ENCODE measurements at regions not wholly inside any gene's neighbourhood (a gene's known extent, or its start where the extent isn't known, plus 50 kb on each side); places are given as distances from the start of the nearest gene placed in this dataset.

DNA sequence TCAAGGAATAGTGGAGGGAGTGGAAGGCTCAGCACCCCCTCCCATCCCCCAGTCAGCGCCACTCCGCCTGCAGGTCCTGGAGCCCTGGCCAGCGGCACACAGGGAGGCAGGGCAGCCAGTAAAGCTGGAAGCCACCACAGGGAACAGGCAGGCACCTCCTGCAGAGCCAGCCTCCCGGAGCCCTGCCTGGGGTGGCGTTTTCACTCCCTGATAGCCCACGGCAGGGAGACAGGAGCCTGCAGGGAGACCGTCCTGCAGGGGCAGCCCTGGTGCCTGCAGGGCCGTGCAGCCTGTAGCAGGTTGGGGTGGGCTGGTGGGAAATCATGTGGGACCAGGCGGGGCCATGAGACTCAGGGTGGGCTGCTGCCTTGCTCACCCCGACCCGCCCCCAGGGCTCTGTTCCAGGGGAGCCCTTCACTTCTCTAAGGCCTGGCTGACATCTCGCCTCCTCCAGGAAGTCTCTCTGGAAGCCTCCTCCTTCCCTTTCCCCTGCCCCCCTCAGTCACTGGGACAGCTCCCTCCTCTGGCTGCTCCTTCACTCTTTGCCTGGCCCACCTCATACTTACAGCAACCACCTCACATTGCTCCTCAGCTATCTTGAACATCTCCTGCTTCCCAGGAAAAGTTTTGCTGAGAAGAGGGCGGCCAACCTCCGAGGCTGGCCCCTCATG, 221.0 kb downstream of the GLI2 start:
- no peak for DNase-seq

DNA sequence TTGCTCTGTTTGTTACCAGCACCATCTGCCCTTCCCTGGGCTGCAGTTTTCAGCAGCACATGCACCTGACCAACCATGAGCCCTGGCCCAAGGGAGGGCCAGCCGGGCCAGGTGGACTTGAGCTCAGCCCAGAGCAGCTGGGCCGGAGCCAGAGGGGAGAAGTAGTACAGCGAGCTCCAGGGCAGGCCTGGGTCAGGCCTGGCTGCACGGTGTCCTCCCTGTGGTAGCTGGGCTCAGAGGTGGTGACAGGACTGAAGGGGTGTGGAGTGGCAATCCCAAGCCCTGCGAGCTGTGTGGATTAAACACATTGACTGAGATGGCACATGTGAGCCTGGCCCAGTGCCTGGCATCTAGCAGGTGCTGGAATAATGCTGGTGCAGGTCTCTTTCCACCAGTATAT, 222.2 kb downstream of the GLI2 start:
- no peak for DNase-seq

DNA sequence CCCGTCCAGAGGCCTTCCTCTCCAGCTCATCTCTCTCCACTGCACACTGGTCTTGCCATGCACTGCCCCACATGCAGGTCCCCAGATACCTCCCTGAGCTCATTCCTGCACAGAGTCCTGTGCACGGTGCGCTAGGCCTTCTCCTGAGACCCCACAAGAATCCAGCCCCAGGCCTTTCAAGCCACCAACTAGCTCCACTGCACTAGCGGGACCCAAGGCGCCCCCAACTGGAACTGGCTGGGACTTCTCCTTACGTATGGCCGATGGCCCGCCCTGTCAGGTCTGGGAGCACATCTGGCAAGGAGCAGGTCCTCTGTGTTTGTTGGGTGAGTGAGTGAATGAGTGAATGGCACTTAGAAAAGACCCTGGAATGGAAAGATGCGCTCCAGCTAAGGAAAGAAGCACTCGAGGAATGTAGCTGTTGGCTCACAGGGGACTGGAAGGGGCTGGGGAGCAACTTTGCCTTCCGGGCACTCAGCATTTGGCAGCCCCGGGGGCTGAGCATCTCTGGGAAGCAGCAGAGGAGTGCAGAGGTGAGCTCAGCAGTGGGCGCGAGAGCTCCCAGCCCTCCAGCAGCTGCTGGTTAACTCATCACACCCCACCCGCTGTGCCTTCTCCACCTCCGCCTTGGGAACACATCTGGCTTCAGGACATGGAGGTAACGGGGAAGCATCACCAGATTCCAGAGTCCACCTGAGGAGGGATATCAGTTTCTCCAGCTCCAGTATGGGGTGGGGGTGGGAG, 223.1 kb downstream of the GLI2 start:
- peak in 1 of 2 experiments; percentile 16 for DNase-seq

DNA sequence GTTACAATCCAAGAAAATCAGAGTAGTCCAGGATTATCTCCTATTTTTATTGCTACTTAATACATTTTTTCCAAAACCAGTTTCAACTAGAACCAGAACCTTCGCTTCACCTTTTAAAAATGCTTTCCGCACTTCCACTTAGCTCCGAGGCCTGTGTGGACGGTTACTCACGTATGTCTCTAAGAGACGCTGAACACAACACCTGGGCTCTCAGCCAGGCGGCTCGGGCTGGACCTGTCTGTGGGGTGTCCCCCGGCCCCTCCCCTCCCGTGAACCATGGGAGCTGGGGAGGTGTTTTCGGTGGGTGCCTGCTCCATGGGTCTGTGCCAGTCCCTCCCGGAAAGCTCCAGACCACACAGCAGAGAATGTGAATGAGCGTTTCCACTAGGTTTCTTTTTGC, 223.8 kb downstream of the GLI2 start:
- no peak for DNase-seq

DNA sequence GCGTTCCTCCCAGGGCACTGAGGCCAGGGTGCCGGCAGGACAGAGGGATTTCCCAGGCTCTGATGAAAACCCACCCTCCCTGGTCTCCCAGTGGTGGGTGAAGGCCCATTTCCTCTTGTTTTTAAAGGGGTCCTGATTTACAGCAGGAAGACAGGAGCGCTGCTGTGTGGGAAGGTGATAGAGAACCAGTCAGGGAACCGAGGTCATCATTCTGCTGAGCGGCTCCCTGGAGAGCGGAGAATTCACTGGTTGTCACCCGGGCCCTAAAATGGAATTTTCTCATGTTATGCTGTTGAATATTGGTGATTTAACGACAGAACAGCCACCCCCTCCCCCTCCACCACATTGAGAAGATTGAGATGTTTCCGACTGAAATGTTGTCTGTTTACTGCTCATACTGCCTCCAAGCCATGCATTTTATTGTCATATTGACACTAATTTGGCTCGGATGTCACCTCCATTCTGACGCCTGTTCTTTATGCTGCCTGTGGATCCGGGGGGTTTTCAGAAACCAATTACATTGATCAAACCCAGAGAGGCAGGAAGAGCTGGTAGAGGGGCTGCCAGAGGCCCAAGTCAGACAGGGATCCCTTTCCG, 225.2 kb downstream of the GLI2 start:
- DNase-seq = no peak

DNA sequence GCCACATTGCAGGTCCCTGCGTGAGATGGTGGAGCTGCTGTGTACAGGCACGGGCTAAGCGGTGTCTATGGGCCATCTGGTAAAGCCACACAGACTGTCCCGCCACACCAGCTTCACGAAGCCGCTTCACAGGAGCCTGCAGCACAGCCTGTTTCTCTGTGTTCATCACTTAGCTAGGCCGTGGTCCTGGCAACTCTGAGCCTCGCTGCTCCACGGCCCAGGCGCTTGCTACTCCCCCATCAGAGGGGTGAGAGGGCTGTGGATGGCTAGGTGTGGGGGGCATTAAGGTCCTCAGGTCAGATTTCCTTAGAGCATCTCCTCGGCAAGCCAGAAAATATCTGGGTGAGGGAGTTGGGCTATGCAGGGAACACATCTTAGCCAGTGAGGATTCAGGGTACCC, 225.7 kb downstream of the GLI2 start:
- no peak for DNase-seq

DNA sequence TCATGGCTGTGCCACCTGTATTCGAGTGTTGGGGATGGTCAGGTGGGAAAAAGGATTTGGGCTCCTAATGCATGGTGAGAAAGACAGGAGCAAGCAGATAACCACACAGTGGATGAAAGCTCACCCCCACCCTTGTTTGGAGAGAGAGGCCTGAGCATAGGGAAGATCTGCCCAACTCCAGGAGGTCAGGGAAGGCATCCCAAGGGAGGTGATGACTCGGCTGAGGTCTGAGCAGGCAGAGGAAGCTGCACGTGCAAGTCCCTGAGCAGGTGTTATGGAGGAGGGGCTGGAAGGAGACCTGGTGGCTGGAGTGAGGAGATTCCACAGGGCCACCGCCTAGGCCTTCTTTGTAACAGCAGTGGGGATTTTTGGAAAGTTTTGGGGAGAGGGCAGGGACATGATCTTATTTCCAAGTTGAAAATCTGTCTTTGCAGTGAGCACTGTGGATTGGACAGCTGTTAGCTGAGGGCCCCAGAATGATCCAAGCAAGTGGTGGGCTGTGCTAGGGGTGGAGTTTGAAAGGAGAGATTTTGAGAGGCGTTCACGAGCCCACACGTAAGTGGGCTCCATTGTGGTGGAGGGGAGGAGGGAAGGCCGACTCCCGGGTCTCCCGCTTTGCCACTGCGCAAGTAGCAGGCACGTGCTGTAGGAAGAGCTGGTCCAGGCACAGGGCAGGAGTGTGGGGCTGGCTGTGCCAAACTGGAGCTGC, 228.5 kb downstream of the GLI2 start:
- peak in 1 of 2 experiments; percentile 13 for DNase-seq

DNA sequence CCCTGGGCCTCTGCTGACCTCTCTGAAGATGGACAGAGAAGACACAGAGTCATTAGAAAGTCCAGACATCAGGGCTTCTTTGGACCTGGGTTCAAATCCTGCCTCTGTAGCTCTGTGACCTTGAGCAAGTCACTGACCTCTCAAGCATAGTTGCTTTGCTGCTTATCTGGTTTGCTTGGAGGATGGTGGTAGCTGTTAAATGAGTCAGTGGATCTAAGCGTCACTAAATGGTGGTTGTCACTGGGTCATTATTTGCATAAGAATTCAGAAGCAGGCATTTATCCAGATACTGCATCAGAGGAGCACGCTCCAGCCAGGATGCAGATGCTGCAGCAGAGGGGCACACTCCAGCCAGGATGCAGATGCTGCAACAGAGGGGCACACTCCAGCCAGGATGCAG, 229.2 kb downstream of the GLI2 start:
- DNase-seq = no peak

DNA sequence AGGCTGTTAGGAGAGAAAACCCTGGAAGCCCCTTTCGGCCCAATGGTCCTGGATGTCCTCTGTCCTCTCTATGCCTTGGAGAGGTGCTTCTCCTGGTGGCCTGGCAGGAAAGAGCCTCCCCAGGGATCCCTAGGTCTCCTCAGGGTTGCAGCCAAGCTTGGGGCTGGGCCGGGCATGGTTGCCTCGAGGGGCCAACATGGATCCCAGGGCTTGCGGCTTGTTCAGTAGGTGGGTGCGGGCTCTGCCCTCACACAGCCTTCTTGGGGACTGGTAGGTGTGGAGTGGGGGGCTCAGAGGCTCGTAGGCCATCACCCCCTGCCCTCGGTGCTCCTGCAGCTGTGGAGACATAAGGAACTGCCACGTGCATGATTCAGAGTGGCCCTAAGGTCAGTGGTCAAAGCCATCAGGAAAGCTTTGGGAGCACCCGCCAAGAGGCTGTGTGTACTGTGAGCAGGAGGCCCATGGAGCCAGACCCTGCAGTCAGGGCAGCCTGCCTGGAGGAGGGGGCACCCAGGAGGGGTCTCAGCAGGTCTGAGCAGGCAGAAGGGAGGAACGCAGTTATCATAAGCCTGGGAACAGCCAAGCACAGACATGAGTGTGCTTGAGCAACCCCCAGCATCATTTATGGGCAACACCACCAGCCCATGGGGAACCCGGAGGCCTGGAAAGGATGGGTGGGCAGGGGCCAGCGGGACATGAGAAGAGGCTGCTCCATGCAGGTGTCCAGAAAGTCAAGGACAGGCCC, 231.0 kb downstream of the GLI2 start:
- DNase-seq = no peak

DNA sequence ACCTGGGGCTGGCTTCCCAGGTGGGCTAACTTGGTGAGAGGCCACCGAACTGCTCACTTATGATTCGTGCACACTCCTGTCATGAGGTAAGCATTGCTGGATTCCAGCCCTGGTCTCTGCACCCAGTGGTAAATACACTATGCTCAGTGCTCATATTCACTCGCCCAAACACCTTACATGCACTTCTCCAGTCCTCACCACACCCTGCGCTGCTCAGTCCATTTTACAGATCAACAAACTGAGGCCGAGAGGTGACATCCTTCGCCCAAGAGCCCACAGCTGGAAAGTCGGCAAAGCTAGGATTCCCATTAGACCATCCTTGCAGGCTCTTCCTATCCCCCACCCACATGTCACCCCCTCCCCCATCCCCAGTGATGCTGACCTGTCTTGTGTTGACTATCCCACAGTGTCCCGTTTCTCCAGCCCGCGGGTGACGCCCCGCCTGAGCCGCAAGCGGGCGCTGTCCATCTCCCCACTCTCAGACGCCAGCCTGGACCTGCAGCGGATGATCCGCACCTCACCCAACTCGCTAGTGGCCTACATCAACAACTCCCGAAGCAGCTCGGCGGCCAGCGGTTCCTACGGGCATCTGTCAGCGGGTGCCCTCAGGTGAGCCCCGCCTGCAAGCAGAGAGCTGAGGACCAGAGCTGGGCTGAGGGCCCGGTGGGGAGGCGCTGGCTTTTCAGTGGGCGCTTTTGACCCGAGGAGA, 232.8 kb downstream of the GLI2 start:
- DNase-seq = no peak

DNA sequence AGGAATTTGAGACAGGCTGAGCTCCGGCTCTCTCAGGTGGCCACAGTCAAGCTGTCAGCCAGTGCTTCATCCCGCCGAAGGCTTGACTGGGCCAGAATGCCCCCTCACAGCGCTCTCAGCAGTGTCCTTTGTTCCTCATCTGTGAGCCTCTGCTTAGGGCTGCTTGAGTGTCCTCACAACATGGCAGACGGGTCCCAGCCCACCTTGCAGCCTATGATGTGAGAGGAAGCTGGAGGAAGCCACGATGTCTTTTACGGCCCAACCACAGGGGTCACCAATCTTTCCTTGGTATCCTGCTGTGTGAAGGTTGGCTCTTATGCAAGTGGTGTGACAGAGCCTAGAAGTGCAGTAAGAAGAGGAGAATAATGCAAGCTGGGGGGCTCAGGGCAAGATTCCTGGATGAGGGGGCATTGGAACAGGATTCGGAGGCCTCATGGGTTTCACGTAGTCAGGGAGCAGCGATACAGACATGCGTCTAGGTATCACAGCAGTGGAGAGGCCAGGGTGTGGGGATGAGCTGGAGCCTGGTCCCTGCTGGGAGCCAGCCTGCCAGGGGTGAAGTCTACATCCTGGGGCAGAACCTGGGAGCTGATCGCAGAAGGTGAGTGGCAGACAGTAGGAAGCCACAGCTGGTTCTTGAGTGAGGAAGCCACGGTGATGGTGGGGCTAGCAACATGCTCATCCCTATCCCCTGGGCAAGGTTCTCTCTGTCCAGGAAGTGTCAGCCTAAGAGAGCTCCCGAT, 234.1 kb downstream of the GLI2 start:
- DNase-seq = no peak

DNA sequence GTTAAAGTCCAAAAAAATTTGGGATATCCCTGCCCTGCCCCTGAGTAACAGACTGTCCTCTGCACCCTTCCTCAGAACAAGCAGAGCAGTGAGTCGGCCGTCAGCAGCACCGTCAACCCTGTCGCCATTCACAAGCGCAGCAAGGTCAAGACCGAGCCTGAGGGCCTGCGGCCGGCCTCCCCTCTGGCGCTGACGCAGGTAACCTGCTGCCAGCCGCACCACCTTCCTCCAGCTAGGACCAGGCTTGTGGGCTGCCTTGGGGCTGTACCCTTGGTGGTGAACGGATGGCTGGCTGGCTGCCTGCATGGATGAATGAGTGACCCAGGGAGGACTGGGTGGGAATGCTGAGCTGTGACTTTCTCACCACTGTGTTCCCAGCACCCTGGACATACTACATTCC, 236.2 kb downstream of the GLI2 start:
- DNase-seq = no peak

DNA sequence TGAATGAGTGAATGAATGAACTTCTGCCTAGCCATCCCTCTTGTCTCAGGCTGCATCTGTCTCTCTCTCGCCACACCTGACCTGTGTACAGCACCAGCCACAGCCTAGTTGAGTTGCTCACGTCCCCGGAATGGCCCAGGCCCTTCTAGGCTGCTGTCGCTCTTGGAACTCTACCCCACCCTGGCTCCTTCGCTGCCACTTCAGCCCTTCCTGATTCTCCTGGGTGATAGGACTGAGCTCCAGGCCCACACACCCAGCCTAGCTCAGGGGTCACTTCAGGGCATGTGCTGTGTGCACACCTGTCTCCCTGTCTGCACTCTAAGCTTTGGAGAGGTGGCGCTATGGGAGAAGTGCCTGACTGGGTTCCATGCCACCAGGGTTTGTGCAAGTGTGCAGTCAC, 236.6 kb downstream of the GLI2 start:
- DNase-seq = no peak

DNA sequence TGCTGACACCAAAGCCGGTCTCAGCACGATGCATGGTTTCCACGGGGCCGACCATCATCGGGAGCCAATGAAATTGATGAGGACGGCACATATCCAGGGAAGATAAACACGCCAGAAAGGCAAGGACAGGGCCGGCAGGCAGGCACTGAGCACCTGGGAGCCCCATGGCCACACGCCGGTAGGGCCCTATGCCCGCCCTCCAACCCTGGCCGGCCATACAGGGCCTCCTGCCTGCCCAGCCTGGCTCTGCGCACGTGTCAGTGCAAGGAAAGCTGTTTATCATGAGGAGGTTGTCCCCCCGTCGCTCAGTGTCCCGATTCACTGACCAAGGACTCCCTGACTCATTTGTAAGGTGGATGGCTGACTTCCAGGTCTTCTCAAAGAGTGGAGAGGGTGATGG, 237.5 kb downstream of the GLI2 start:
- DNase-seq = no peak

DNA sequence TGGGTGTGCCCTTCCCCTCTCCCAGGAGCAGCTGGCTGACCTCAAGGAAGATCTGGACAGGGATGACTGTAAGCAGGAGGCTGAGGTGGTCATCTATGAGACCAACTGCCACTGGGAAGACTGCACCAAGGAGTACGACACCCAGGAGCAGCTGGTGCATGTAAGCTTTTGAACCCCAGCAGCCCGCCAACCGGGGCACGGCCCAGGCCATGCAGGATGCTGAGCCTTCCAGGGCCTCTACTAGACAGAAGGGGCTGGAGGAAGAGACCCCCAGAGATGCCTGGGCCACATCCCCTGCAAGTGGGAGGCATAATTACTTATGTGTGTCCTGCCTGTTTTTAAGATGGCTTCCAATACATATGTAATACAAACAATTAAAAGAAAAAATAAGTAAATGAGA, 239.3 kb downstream of the GLI2 start:
- DNase-seq = no peak

DNA sequence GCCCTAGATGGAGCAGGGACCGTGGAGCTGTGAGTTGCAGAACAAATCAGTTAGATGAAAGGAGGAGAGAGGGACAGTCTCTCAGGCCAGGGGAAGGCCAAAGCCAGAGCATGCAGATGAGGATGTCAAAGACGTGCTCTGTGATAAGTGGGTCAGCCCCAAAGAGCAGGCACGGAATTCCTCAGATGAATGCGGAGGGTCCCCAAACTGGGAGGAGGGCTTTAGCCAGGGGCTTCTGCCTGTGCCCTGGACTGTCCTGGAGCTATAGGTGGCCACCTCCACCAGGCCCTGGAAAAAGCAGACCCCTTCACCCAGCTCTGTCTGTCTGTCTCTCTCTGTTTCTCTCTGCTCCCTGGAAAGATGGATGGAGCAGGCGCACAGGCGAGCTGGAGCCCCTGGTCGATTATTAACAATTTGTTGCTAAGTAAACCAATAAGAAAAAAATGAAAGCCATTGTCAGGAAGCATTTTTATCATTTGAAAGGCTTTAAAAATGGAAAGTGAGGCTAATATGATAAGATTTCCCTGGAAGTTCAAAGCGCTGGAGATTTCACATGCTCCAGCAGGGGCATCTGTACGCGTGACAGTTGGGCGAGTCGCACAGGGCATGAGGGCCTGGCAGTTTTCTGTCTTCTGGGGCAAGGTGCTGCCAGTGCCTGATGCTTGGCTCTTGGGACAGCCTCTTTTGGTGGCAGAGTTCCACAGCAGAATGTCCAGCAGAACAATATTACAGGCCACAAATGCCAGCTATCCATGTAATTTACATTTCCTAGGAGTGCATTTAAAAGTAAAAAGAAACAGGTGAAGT, 241.0 kb downstream of the GLI2 start:
- no peak for DNase-seq

DNA sequence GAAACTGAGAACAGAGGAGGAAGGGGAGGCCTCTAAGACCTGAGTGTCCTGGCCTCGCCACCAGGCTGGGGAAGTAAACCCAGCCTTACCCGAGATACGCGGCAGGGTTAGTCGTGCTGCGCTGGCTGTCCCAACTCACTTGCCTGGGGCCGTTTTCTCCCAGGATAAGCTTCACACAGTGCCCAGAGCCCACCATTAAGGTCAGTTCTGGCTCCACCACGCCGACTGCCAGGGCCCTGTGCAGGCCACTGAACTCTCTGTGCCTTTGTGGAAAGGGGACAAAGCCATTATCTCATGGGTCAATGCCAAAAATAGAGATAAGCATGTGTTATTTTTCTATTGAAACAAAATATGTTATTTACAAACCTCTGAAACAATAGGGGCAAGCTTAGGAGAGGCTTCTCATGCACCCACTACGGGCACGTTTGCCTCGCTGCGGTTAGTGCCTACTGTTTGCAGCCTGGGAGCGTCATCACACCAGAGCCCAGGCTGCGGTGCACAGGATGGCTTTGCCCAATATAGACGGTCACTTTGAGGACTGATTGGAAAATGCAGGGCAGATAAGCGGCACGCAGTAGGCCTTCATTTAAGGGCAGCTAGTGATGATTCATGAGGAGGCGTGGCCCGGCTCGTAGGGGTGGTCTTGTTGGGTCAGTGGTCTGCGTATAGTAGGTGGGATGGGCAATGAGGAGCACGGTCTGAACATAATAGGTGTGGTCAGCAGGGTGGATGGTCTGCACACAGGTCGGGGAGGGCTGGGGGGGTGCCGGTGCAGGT, 242.1 kb downstream of the GLI2 start:
- DNase-seq = no peak

DNA sequence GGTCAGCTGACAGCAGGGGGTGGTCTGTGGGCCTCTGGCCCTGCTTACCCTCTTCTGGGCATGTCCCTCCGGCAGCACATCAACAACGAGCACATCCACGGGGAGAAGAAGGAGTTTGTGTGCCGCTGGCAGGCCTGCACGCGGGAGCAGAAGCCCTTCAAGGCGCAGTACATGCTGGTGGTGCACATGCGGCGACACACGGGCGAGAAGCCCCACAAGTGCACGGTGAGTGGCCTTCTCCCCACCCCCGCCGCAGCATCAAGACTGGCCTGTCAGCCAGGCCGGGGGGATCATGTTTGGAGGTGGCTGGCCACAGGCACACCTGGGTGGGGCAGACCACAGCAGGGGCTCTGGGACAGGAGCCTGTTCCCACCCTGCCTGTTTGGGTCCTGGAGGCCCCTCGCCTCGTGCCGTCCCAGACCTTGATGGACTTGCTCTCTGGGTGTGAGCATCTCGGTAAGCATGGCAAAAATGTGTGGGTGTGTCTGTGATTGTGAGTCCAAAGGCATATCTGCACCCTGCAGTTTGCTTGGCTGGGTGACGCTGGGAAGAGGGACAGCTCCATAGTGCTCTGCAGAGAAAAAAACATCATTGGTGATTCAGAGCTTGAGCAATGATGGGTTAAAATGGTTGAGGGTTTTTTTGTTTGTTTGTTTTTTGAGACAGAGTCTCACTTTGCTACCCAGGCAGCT, 242.8 kb downstream of the GLI2 start:
- DNase-seq = no peak

DNA sequence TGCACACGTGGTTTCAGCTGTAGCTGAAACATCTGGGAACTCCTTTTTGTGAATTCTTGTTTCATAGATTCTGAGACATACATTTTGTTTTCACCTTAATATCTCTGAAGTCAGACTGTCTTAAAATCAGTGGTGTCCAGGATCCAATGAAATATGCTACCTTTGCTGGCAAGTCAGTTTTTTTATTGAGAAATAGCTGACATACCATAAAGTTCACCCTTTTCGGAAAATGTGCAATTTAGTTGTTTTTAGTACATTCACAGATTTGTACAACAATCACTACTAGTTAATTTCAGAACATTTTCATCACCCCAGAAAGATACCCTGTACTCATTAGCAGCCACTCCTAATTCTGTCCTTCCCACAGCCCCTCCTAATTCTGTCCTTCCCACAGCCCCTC, 243.7 kb downstream of the GLI2 start:
- DNase-seq = no peak

All from NCI-H526 (cell line).